Activated CD4-positive, alpha-beta T cell treated with anti-CD3 and anti-CD28 coated beads, Interleukin-2, amount 10 ng/mL, durations not matched to agents 24 days and 14 days (primary cell): ENCODE measurements at regions not wholly inside any gene's neighbourhood (a gene's known extent, or its start where the extent isn't known, plus 50 kb on each side); places are given as distances from the start of the nearest gene placed in this dataset.

Source experiments
- DNase-seq: peaks from one replicate; pipeline ENCODE4 v3.0.0; 2022
- H3K27ac Mint-ChIP-seq: one replicate; pipeline ENCODE4 v1.8.0; 2022; ENCODE audit warnings: mild to moderate bottlenecking, mixed read lengths
- H3K27me3 Mint-ChIP-seq: one replicate; pipeline ENCODE4 v1.8.0; 2022; ENCODE audit warnings: mixed read lengths
- H3K36me3 Mint-ChIP-seq: one replicate; pipeline ENCODE4 v1.8.0; 2022; ENCODE audit warnings: low read depth, mild to moderate bottlenecking, mixed read lengths
- H3K4me1 Mint-ChIP-seq: one replicate; pipeline ENCODE4 v1.8.0; 2021; ENCODE audit warnings: mixed read lengths
- H3K4me3 Mint-ChIP-seq: one replicate; pipeline ENCODE4 v1.8.0; 2022; ENCODE audit warnings: mild to moderate bottlenecking, moderate library complexity, mixed read lengths
- H3K9me3 Mint-ChIP-seq: one replicate; pipeline ENCODE4 v1.8.0; 2021; ENCODE audit warnings: mixed read lengths
- intact Hi-C: fragments of 100-400 bp; cut with micrococcal nuclease; formaldehyde crosslinking; loops from one replicate; pipeline ENCODE4 v1.15.1; 2023

GRCh38 chr7:52689912-52690311 lies 345.5 kb upstream of the POM121L12 start:
- Mint-ChIP-seq H3K4me3 (no peak overlapping the region), H3K36me3 (no peaks in the 10 kb centered on the region), H3K27ac (no peak overlapping the region), H3K4me1 (no peaks in the 10 kb centered on the region), H3K27me3 (no peaks in the 10 kb centered on the region), H3K9me3 (no peaks in the 10 kb centered on the region)
- DNase-seq = no peak
- intact Hi-C loops = no loop called here

GRCh38 chr7:52685333-52685732 lies 350.1 kb upstream of the POM121L12 start:
- Mint-ChIP-seq H3K27me3 (no peaks in the 10 kb centered on the region), H3K36me3 (no peaks in the 10 kb centered on the region), H3K4me3 (no peak overlapping the region), H3K4me1 (no peaks in the 10 kb centered on the region), H3K27ac (no peak overlapping the region), H3K9me3 (peaks cover 3% of the 10 kb centered on the region)
- intact Hi-C loops = no loop called here
- no peak for DNase-seq

- H3K27me3 Mint-ChIP-seq = no peaks in the 10 kb centered on the region
- no peak overlapping the region for H3K4me3 Mint-ChIP-seq
- H3K36me3 Mint-ChIP-seq = no peaks in the 10 kb centered on the region
- peaks cover 3% of the 10 kb centered on the region for H3K9me3 Mint-ChIP-seq
- H3K27ac Mint-ChIP-seq = no peak overlapping the region
- intact Hi-C loops = no loop called here
- H3K4me1 Mint-ChIP-seq = no peaks in the 10 kb centered on the region
- DNase-seq = no peak
These were observed 351.0 kb upstream of the POM121L12 start for GRCh38 chr7:52684388-52684787.

- peaks cover 3% of the 10 kb centered on the region for H3K9me3 Mint-ChIP-seq
- H3K4me3 Mint-ChIP-seq = no peak overlapping the region
- no peak for DNase-seq
- no peak overlapping the region for H3K27ac Mint-ChIP-seq
- H3K27me3 Mint-ChIP-seq = no peaks in the 10 kb centered on the region
- H3K4me1 Mint-ChIP-seq = no peaks in the 10 kb centered on the region
- H3K36me3 Mint-ChIP-seq = no peaks in the 10 kb centered on the region
- intact Hi-C loops = no loop called here
These were observed 352.4 kb upstream of the POM121L12 start for GRCh38 chr7:52682993-52683392.

- Mint-ChIP-seq H3K27ac (no peak overlapping the region), H3K4me3 (no peak overlapping the region), H3K9me3 (peaks cover 3% of the 10 kb centered on the region), H3K36me3 (no peaks in the 10 kb centered on the region), H3K4me1 (no peaks in the 10 kb centered on the region), H3K27me3 (no peaks in the 10 kb centered on the region)
- DNase-seq = no peak
- intact Hi-C loops = no loop called here
These were observed 364.7 kb upstream of the POM121L12 start for GRCh38 chr7:52670608-52671225.

GRCh38 chr7:52669031-52669430 lies 366.4 kb upstream of the POM121L12 start:
- Mint-ChIP-seq H3K36me3 (no peaks in the 10 kb centered on the region), H3K27ac (no peak overlapping the region)

GRCh38 chr7:52668435-52668834 lies 367.0 kb upstream of the POM121L12 start:
- no peaks in the 10 kb centered on the region for H3K9me3 Mint-ChIP-seq
- intact Hi-C loops = no loop called here
- no peak overlapping the region for H3K4me3 Mint-ChIP-seq
- no peaks in the 10 kb centered on the region for H3K27me3 Mint-ChIP-seq
- H3K4me1 Mint-ChIP-seq = no peaks in the 10 kb centered on the region
- DNase-seq = no peak
- no peaks in the 10 kb centered on the region for H3K36me3 Mint-ChIP-seq
- H3K27ac Mint-ChIP-seq = no peak overlapping the region

More at GRCh38 chr7:52669031-52669430, 366.4 kb upstream of the POM121L12 start:
- intact Hi-C loops = no loop called here
- no peaks in the 10 kb centered on the region for H3K27me3 Mint-ChIP-seq
- H3K4me3 Mint-ChIP-seq = no peak overlapping the region
- no peaks in the 10 kb centered on the region for H3K9me3 Mint-ChIP-seq
- DNase-seq = no peak
- no peaks in the 10 kb centered on the region for H3K4me1 Mint-ChIP-seq

GRCh38 chr7:52659178-52659577 lies 376.3 kb upstream of the POM121L12 start:
- intact Hi-C loops = no loop called here
- H3K27ac Mint-ChIP-seq = no peak overlapping the region
- no peak for DNase-seq
- H3K36me3 Mint-ChIP-seq = no peaks in the 10 kb centered on the region
- no peaks in the 10 kb centered on the region for H3K27me3 Mint-ChIP-seq
- peaks cover 9% of the 10 kb centered on the region for H3K9me3 Mint-ChIP-seq
- no peak overlapping the region for H3K4me3 Mint-ChIP-seq
- H3K4me1 Mint-ChIP-seq = no peaks in the 10 kb centered on the region

GRCh38 chr7:52656098-52656497 lies 379.3 kb upstream of the POM121L12 start:
- intact Hi-C loops = no loop called here
- no peaks in the 10 kb centered on the region for H3K4me1 Mint-ChIP-seq
- H3K27ac Mint-ChIP-seq = no peak overlapping the region
- no peaks in the 10 kb centered on the region for H3K36me3 Mint-ChIP-seq
- peaks cover 12% of the 10 kb centered on the region for H3K9me3 Mint-ChIP-seq
- DNase-seq = no peak
- no peaks in the 10 kb centered on the region for H3K27me3 Mint-ChIP-seq
- H3K4me3 Mint-ChIP-seq = no peak overlapping the region

GRCh38 chr7:52652621-52653020 lies 382.8 kb upstream of the POM121L12 start:
- H3K9me3 Mint-ChIP-seq = peaks cover 8% of the 10 kb centered on the region
- H3K4me1 Mint-ChIP-seq = no peaks in the 10 kb centered on the region
- no peaks in the 10 kb centered on the region for H3K27me3 Mint-ChIP-seq
- no peaks in the 10 kb centered on the region for H3K36me3 Mint-ChIP-seq
- no peak overlapping the region for H3K27ac Mint-ChIP-seq
- no peak for DNase-seq
- H3K4me3 Mint-ChIP-seq = no peak overlapping the region
- intact Hi-C loops = no loop called here

- no peaks in the 10 kb centered on the region for H3K4me1 Mint-ChIP-seq
- H3K27me3 Mint-ChIP-seq = no peaks in the 10 kb centered on the region
- H3K4me3 Mint-ChIP-seq = no peak overlapping the region
- no peak overlapping the region for H3K27ac Mint-ChIP-seq
- H3K36me3 Mint-ChIP-seq = no peaks in the 10 kb centered on the region
- H3K9me3 Mint-ChIP-seq = peaks cover 16% of the 10 kb centered on the region
- intact Hi-C loops = no loop called here
- DNase-seq = no peak
These were observed 386.6 kb upstream of the POM121L12 start for GRCh38 chr7:52648872-52649271.

GRCh38 chr7:52647046-52647445 lies 388.4 kb upstream of the POM121L12 start:
- no peak for DNase-seq
- no peaks in the 10 kb centered on the region for H3K4me1 Mint-ChIP-seq
- H3K9me3 Mint-ChIP-seq = peaks cover 16% of the 10 kb centered on the region
- intact Hi-C loops = no loop called here
- H3K27me3 Mint-ChIP-seq = no peaks in the 10 kb centered on the region
- no peaks in the 10 kb centered on the region for H3K36me3 Mint-ChIP-seq
- H3K27ac Mint-ChIP-seq = no peak overlapping the region
- no peak overlapping the region for H3K4me3 Mint-ChIP-seq

- Mint-ChIP-seq H3K4me1 (no peaks in the 10 kb centered on the region), H3K27ac (no peak overlapping the region), H3K36me3 (no peaks in the 10 kb centered on the region), H3K4me3 (no peak overlapping the region), H3K27me3 (no peaks in the 10 kb centered on the region), H3K9me3 (peaks cover 6% of the 10 kb centered on the region)
- DNase-seq = no peak
- intact Hi-C loops = no loop called here
These were observed 395.5 kb upstream of the POM121L12 start for GRCh38 chr7:52639981-52640380.

- DNase-seq = no peak
- Mint-ChIP-seq H3K36me3 (no peaks in the 10 kb centered on the region), H3K27me3 (no peaks in the 10 kb centered on the region), H3K4me1 (no peaks in the 10 kb centered on the region), H3K27ac (no peak overlapping the region), H3K9me3 (peaks cover 6% of the 10 kb centered on the region), H3K4me3 (no peak overlapping the region)
- intact Hi-C loops = no loop called here
These were observed 396.3 kb upstream of the POM121L12 start for GRCh38 chr7:52639126-52639525.

- DNase-seq = no peak
- Mint-ChIP-seq H3K4me1 (no peaks in the 10 kb centered on the region), H3K27ac (no peak overlapping the region), H3K4me3 (no peak overlapping the region), H3K36me3 (no peaks in the 10 kb centered on the region), H3K9me3 (peaks cover 10% of the 10 kb centered on the region), H3K27me3 (no peaks in the 10 kb centered on the region)
- intact Hi-C loops = no loop called here
These were observed 400.4 kb upstream of the POM121L12 start for GRCh38 chr7:52635021-52635420.
